SK-N-MC (cell line): ENCODE measurements at regions not wholly inside any gene's neighbourhood (a gene's known extent, or its start where the extent isn't known, plus 50 kb on each side); places are given as distances from the start of the nearest gene placed in this dataset.

ENCODE experiments used
- EZH2 ChIP-seq: fragments of 200-600 bp; sonication (generic); IDR thresholded peaks from one replicate; pipeline ENCODE4 v1.6.1; 2017; ENCODE audit warnings: antibody characterized with exemption
- POLR2AphosphoS5 ChIP-seq: IDR thresholded peaks from 2 replicates; pipeline ENCODE4 v1.6.1; 2012; ENCODE audit warnings: mild to moderate bottlenecking, low read depth, low read length, borderline replicate concordance

GRCh38 chr5:124801551-124801950 is 55.1 kb upstream of the ZNF608 start:
- TF ChIP-seq POLR2AphosphoS5, result no peak
- TF ChIP-seq EZH2, result no peak
